ENCODE measurements at regions not wholly inside any gene's neighbourhood (a gene's known extent, or its start where the extent isn't known, plus 50 kb on each side); places are given as distances from the start of the nearest gene placed in this dataset.
A peak's percentile ranks its signal among the peaks of the same experiment; 100 is the strongest.
"Not testable (repeated sequence)": the region's sequence is repeated elsewhere in the genome, so short reads cannot be mapped to it uniquely, and the experiment has no call there.

DNA sequence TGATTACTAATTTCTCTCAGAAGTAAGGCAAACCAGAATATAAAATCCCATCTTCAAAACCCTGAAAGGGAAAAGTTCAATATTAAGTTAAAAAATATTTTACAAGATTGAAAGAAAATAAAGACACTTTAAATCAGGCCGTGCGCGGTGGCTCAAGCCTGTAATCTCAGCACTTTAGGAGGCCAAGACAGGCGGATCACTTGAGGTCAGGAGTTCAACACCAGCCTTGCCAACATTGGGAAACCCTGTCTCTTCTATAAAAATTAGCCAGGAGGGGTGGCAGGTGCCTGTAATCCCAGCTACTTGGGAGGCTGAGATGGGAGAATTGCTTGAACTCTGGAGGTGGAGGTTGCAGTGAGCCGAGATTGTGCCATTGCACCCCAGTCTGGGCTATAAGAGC is 364.6 kb upstream of the PIK3R1 start:
- H3K79me2 ChIP-seq (ENCODE audit: insufficient read depth); H3K36me3 ChIP-seq (replicated peaks in 1 of 2; ENCODE audit: control insufficient read depth in 1 of 2, insufficient read depth in 2 of 2, low read length in 1 of 2); H3K9ac ChIP-seq; H3K27ac ChIP-seq (ENCODE audit: low read depth in 2 of 2, low read length in 1 of 2); H3F3A ChIP-seq (replicated peaks; ENCODE audit: insufficient read depth); POLR2A ChIA-PET; H3K9me2 ChIP-seq; H3K4me3 ChIP-seq (ENCODE audit: low read depth in 2 of 2, low read length in 1 of 2); DNase-seq; H2AFZ ChIP-seq (ENCODE audit: low read depth); H3K4me2 ChIP-seq; H3K27me3 ChIP-seq (ENCODE audit: insufficient read depth); H3K4me1 ChIP-seq (ENCODE audit: control insufficient read depth in 1 of 2, insufficient read depth in 2 of 2, low read depth in 1 of 2, low read length in 1 of 2); H4K20me1 ChIP-seq (ENCODE audit: insufficient read depth); H3K9me3 ChIP-seq: not testable (repeated sequence)
- CTCF ChIA-PET: interaction anchor here (0.6 kb wide), 1 partner anchor 421 kb away, joined by 3 read pairs; no protein-coding TSS in a partner anchor
- WGBS (ENCODE audit: low lambda C conversion rate): 74% methylated on average over 5 of the region's 5 CpGs

DNA sequence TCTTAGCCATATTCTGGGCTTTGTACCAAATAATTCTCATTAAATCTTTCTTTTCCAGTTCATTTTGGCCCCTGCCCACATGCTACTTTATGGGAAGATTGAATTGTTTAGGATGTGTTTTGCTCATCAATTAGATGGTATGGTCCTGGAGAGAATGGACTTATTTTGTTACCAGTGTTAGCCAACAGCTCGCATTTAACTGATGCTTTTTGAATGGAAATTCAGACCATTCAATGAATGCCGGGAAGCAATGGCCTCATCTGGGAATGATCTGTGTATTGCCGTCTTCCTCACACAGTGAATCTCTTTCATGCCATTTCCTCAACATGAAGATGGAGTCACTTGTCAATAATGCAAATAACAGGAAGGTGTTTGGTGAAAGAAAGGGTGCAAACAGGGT is 370.6 kb upstream of the PIK3R1 start:
- H3K4me2 ChIP-seq: no peak overlapping the region
- no peak overlapping the region for H2AFZ ChIP-seq (ENCODE audit: low read depth)
- H3K27me3 ChIP-seq (ENCODE audit: insufficient read depth): no peaks in the 10 kb centered on the region
- DNase-seq: no peak
- no peaks in the 10 kb centered on the region for H3K9me3 ChIP-seq
- TF ChIP-seq RAD21 (IDR thresholded peaks at IDR 0.05; ENCODE audit: low read length): no peak
- H3K9me2 ChIP-seq: no peaks in the 10 kb centered on the region
- H3K27ac ChIP-seq (ENCODE audit: low read depth in 2 of 2, low read length in 1 of 2): no peak overlapping the region
- no peaks in the 10 kb centered on the region for H3F3A ChIP-seq (replicated peaks; ENCODE audit: insufficient read depth)
- CTCF ChIA-PET: no interaction called here
- H3K9ac ChIP-seq: no peak overlapping the region
- H4K20me1 ChIP-seq (ENCODE audit: insufficient read depth): no peaks in the 10 kb centered on the region
- no peaks in the 10 kb centered on the region for H3K36me3 ChIP-seq (replicated peaks in 1 of 2; ENCODE audit: control insufficient read depth in 1 of 2, insufficient read depth in 2 of 2, low read length in 1 of 2)
- 62% methylated on average over 3 of the region's 3 CpGs for WGBS (ENCODE audit: low lambda C conversion rate)
- no peaks in the 10 kb centered on the region for H3K79me2 ChIP-seq (ENCODE audit: insufficient read depth)
- H3K4me3 ChIP-seq (ENCODE audit: low read depth in 2 of 2, low read length in 1 of 2): no peak overlapping the region
- POLR2A ChIA-PET: no interaction called here
- H3K4me1 ChIP-seq (ENCODE audit: control insufficient read depth in 1 of 2, insufficient read depth in 2 of 2, low read depth in 1 of 2, low read length in 1 of 2): peaks cover 0 to 2% of the 10 kb centered on the region in 2 experiments; a peak in 1 of 4 replicates

DNA sequence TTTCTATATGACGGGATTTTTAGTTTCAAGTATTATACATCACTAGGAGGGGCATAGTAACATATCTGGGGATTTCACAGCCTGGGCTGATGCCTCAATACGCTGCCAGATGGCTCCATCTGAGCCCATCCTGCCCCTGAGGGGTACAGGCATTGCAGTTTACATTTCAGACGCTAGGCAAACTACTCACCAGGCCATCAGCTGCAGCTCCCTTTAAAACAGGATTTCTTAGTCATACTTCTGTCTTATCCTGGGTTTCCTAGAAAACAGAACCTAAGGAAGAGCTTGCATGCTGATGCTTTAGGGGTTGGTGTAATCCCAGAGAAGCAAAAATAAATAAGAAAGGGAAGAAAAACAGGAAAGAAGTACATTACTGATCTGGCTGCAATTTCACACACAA is 372.8 kb upstream of the PIK3R1 start:
- Histone ChIP-seq H3K4me3 (ENCODE audit: low read depth in 2 of 2, low read length in 1 of 2) (no peak overlapping the region; a peak in 1 of 4 replicates), H4K20me1 (ENCODE audit: insufficient read depth) (no peaks in the 10 kb centered on the region), H3K36me3 (replicated peaks in 1 of 2; ENCODE audit: control insufficient read depth in 1 of 2, insufficient read depth in 2 of 2, low read length in 1 of 2) (no peaks in the 10 kb centered on the region), H3F3A (replicated peaks; ENCODE audit: insufficient read depth) (no peaks in the 10 kb centered on the region), H3K9me2 (no peaks in the 10 kb centered on the region), H3K9ac (no peak overlapping the region), H3K79me2 (ENCODE audit: insufficient read depth) (no peaks in the 10 kb centered on the region), H2AFZ (ENCODE audit: low read depth) (no peak overlapping the region), H3K27ac (ENCODE audit: low read depth in 2 of 2, low read length in 1 of 2) (no peak overlapping the region), H3K4me2 (no peak overlapping the region), H3K4me1 (ENCODE audit: control insufficient read depth in 1 of 2, insufficient read depth in 2 of 2, low read depth in 1 of 2, low read length in 1 of 2) (peaks cover 0 to 2% of the 10 kb centered on the region in 2 experiments; a peak in 1 of 4 replicates), H3K27me3 (ENCODE audit: insufficient read depth) (no peaks in the 10 kb centered on the region), H3K9me3 (no peaks in the 10 kb centered on the region)
- 35% methylated on average over 3 of the region's 3 CpGs for WGBS (ENCODE audit: low lambda C conversion rate)
- CTCF ChIA-PET: interaction anchor here (0.6 to 1.8 kb wide), 4 partner anchors 10 to 457 kb away, joined by 3 to 6 read pairs (median 4); no protein-coding TSS in a partner anchor
- no peak for TF ChIP-seq FOSL2 (IDR thresholded peaks at IDR 0.05; ENCODE audit: borderline replicate concordance, low read depth)
- TF ChIP-seq YY1 (IDR thresholded peaks at IDR 0.05; ENCODE audit: low read depth): no peak
- 0 out of 2 replicates have a peak, but pooled peaks have one; percentile 9 for TF ChIP-seq RAD21 (IDR thresholded peaks at IDR 0.05; ENCODE audit: low read length)
- POLR2A ChIA-PET: no interaction called here
- DNase-seq: peak; percentile 9

DNA sequence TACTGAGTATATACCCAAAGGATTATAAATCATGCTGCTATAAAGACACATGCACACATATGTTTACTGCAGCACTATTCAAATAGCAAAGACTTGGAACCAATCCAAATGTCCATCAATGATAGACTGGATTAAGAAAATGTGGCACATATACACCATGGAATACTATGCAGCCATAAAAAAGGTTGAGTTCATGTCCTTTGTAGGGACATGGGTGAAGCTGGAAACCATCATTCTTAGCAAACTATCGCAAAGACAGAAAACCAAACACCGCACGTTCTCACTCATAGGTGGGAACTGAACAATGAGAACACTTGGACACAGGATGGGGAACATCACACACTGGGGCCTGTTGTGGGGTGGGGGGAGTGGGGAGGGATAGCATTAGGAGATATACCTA is 378.3 kb upstream of the PIK3R1 start:
- POLR2A ChIA-PET; H2AFZ ChIP-seq (ENCODE audit: low read depth); H3K27ac ChIP-seq (ENCODE audit: low read depth in 2 of 2, low read length in 1 of 2); H3K36me3 ChIP-seq (replicated peaks in 1 of 2; ENCODE audit: control insufficient read depth in 1 of 2, insufficient read depth in 2 of 2, low read length in 1 of 2); H3K27me3 ChIP-seq (ENCODE audit: insufficient read depth); H3K9me2 ChIP-seq; H3K4me1 ChIP-seq (ENCODE audit: control insufficient read depth in 1 of 2, insufficient read depth in 2 of 2, low read depth in 1 of 2, low read length in 1 of 2); H3K4me3 ChIP-seq (ENCODE audit: low read depth in 2 of 2, low read length in 1 of 2); H3K79me2 ChIP-seq (ENCODE audit: insufficient read depth); H3K9me3 ChIP-seq; CTCF ChIA-PET; H4K20me1 ChIP-seq (ENCODE audit: insufficient read depth); H3K9ac ChIP-seq; DNase-seq; H3F3A ChIP-seq (replicated peaks; ENCODE audit: insufficient read depth); H3K4me2 ChIP-seq: not testable (repeated sequence)
- 84% methylated on average over 3 of the region's 3 CpGs for WGBS (ENCODE audit: low lambda C conversion rate)

DNA sequence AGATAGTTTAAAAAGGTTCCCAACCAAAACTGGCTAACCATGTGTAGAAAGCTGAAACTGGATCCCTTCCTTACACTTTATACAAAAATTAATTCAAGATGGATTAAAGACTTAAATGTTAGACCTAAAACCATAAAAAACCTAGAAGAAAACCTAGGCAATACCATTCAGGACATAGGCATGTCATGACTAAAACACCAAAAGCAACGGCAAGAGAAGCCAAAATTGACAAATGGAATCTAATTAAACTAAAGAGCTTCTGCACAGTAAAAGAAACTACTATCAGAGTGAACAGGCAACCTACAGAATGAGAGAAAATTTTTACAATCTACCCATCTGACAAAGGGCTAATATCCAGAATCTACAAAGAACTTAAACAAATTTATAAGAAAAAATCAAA is 379.1 kb upstream of the PIK3R1 start:
- DNase-seq; H3K4me1 ChIP-seq (ENCODE audit: control insufficient read depth in 1 of 2, insufficient read depth in 2 of 2, low read depth in 1 of 2, low read length in 1 of 2); CTCF ChIA-PET; H3K4me2 ChIP-seq; H3K9me2 ChIP-seq; H3K27ac ChIP-seq (ENCODE audit: low read depth in 2 of 2, low read length in 1 of 2); H3K36me3 ChIP-seq (replicated peaks in 1 of 2; ENCODE audit: control insufficient read depth in 1 of 2, insufficient read depth in 2 of 2, low read length in 1 of 2); H3F3A ChIP-seq (replicated peaks; ENCODE audit: insufficient read depth); POLR2A ChIA-PET; H4K20me1 ChIP-seq (ENCODE audit: insufficient read depth); H3K9ac ChIP-seq; H3K27me3 ChIP-seq (ENCODE audit: insufficient read depth); H3K79me2 ChIP-seq (ENCODE audit: insufficient read depth); H3K4me3 ChIP-seq (ENCODE audit: low read depth in 2 of 2, low read length in 1 of 2); H2AFZ ChIP-seq (ENCODE audit: low read depth); H3K9me3 ChIP-seq: not testable (repeated sequence)
- 9% methylated on average over 1 of the region's 1 CpG for WGBS (ENCODE audit: low lambda C conversion rate)
